GM23338 (cell line): ENCODE measurements at regions not wholly inside any gene's neighbourhood (a gene's known extent, or its start where the extent isn't known, plus 50 kb on each side); places are given as distances from the start of the nearest gene placed in this dataset.

ENCODE experiments used
- ATAC-seq: fragments of 200-7000 bp; cut with Tn5 transposase; 3 replicates; pipeline ENCODE4 v1.9.1; 2020
- DNase-seq: peaks from one replicate; pipeline ENCODE4 v3.0.0-alpha.2; 2015; ENCODE audit warnings: low spot score
- H2AFZ ChIP-seq: fragments of 200-600 bp; sonication (generic); 2 replicates; pipeline ENCODE4 v1.8.0; 2016; ENCODE audit warnings: antibody characterized with exemption, mild to moderate bottlenecking, moderate library complexity
- H3F3A ChIP-seq: fragments of 200-600 bp; sonication (generic); replicated peaks from 2 replicates; pipeline ENCODE4 v1.8.0; 2017; ENCODE audit warnings: antibody characterized with exemption, mixed run types, low read depth
- H3K27ac ChIP-seq: fragments of 200-600 bp; sonication (generic); 2 replicates; pipeline ENCODE4 v1.6.1; 2016; ENCODE audit warnings: low read depth
- H3K27me3 ChIP-seq: fragments of 200-600 bp; sonication (generic); 2 replicates; pipeline ENCODE4 v1.8.0; 2016; ENCODE audit warnings: mild to moderate bottlenecking, mixed run types, moderate library complexity; ENCODE audit not compliant: insufficient read depth
- H3K36me3 ChIP-seq: fragments of 200-600 bp; sonication (generic); 2 replicates; pipeline ENCODE4 v1.8.0; 2016; ENCODE audit warnings: mild to moderate bottlenecking; ENCODE audit not compliant: insufficient read depth
- H3K4me1 ChIP-seq: fragments of 200-600 bp; sonication (generic); 2 replicates; pipeline ENCODE4 v1.8.0; 2016; ENCODE audit warnings: mild to moderate bottlenecking, moderate library complexity; ENCODE audit not compliant: insufficient read depth
- H3K4me2 ChIP-seq: fragments of 200-600 bp; sonication (generic); 2 replicates; pipeline ENCODE4 v1.7.1; 2017; ENCODE audit warnings: mixed run types
- H3K4me3 ChIP-seq: fragments of 200-600 bp; sonication (generic); 2 replicates; pipeline ENCODE4 v1.6.1; 2016; ENCODE audit warnings: mixed run types
- H3K79me2 ChIP-seq: fragments of 200-600 bp; sonication (generic); replicated peaks from 2 replicates; pipeline ENCODE4 v1.8.0; 2017; ENCODE audit warnings: mild to moderate bottlenecking; ENCODE audit not compliant: insufficient read depth
- H3K9me2 ChIP-seq: fragments of 200-600 bp; sonication (generic); 2 replicates; pipeline ENCODE4 v1.8.0; 2017; ENCODE audit not compliant: insufficient read depth
- H4K20me1 ChIP-seq: fragments of 200-600 bp; sonication (generic); replicated peaks from 2 replicates; pipeline ENCODE4 v1.8.0; 2017; ENCODE audit warnings: mild to moderate bottlenecking; ENCODE audit not compliant: insufficient read depth
- H3K27ac Mint-ChIP-seq: 2 replicates; pipeline ENCODE4 v1.8.0; 2020; ENCODE audit warnings: inconsistent platforms, mild to moderate bottlenecking, moderate library complexity, mixed read lengths
- H3K27me3 Mint-ChIP-seq: 3 replicates; pipeline ENCODE4 v1.8.0; 2022; ENCODE audit warnings: low read depth, mild to moderate bottlenecking, moderate library complexity, mixed read lengths, inconsistent platforms; ENCODE audit not compliant: insufficient read depth, poor library complexity
- H3K36me3 Mint-ChIP-seq: 3 replicates; pipeline ENCODE4 v1.8.0; 2021; ENCODE audit warnings: low read depth, mild to moderate bottlenecking, inconsistent platforms, moderate library complexity, mixed read lengths
- H3K4me1 Mint-ChIP-seq: 3 replicates; pipeline ENCODE4 v1.8.0; 2020; ENCODE audit warnings: mild to moderate bottlenecking, inconsistent platforms, mixed read lengths
- H3K4me3 Mint-ChIP-seq: 3 replicates; pipeline ENCODE4 v1.8.0; 2021; ENCODE audit warnings: moderate library complexity, mild to moderate bottlenecking, inconsistent platforms, mixed read lengths
- H3K9me3 Mint-ChIP-seq: 3 replicates; pipeline ENCODE4 v1.8.0; 2020; ENCODE audit warnings: moderate library complexity, mild to moderate bottlenecking, inconsistent platforms, mixed read lengths
- CREB1 ChIP-seq: fragments of 250-450 bp; sonication (Bioruptor Pico); IDR thresholded peaks from 2 replicates; pipeline ENCODE4 v1.5.0; 2020; ENCODE audit warnings: low read depth, mild to moderate bottlenecking, moderate library complexity
- ETS1 ChIP-seq: IDR thresholded peaks from 2 replicates; pipeline ENCODE4 v1.6.1; 2016; ENCODE audit warnings: antibody characterized with exemption
- EZH2 ChIP-seq: fragments of 200-600 bp; sonication (generic); IDR thresholded peaks from one replicate; pipeline ENCODE4 v1.8.0; 2017; ENCODE audit warnings: antibody characterized with exemption, mild to moderate bottlenecking, low read depth; ENCODE audit not compliant: unreplicated experiment
- EZH2phosphoT487 ChIP-seq: fragments of 200-600 bp; sonication (generic); IDR thresholded peaks from one replicate; pipeline ENCODE4 v1.8.1; 2018; ENCODE audit warnings: antibody characterized with exemption; ENCODE audit not compliant: unreplicated experiment
- JUNB ChIP-seq: IDR thresholded peaks from one replicate; pipeline ENCODE4 v1.6.1; 2016; ENCODE audit warnings: antibody characterized with exemption; ENCODE audit not compliant: unreplicated experiment
- NANOG ChIP-seq: IDR thresholded peaks from 2 replicates; pipeline ENCODE4 v1.6.1; 2016; ENCODE audit warnings: antibody characterized with exemption, borderline replicate concordance
- STAT1 ChIP-seq: IDR thresholded peaks from one replicate; pipeline ENCODE4 v1.6.1; 2016; ENCODE audit warnings: antibody characterized with exemption; ENCODE audit not compliant: unreplicated experiment
- ZNF114 ChIP-seq: fragments of 250-450 bp; sonication (Bioruptor Pico); IDR thresholded peaks from 2 replicates; pipeline ENCODE4 v1.5.0; 2020; ENCODE audit warnings: mild to moderate bottlenecking, moderate library complexity
- ZNF331 ChIP-seq: fragments of 250-450 bp; sonication (Bioruptor Pico); IDR thresholded peaks from 2 replicates; pipeline ENCODE4 v1.5.0; 2020; ENCODE audit warnings: low read depth, mild to moderate bottlenecking, moderate library complexity
- TF ChIP-seq, protein P1 (sequence below), 2 experiments: fragments of 200-600 bp in 1 of 2; sonication (generic) in 1 of 2; conservative IDR thresholded peaks; 2 replicates each; pipeline versions ENCODE4 v1.5.1 to v1.6.1; 2016 to 2017; ENCODE audit warnings: antibody characterized with exemption in 2 of 2, low read depth in 2 of 2, mild to moderate bottlenecking in 2 of 2, moderate library complexity in 1 of 2
- TF ChIP-seq, protein P2 (sequence below): fragments of 250-450 bp; sonication (Bioruptor Pico); IDR thresholded peaks from 2 replicates; pipeline ENCODE4 v1.5.0; 2020; ENCODE audit warnings: mild to moderate bottlenecking, moderate library complexity

DNA sequence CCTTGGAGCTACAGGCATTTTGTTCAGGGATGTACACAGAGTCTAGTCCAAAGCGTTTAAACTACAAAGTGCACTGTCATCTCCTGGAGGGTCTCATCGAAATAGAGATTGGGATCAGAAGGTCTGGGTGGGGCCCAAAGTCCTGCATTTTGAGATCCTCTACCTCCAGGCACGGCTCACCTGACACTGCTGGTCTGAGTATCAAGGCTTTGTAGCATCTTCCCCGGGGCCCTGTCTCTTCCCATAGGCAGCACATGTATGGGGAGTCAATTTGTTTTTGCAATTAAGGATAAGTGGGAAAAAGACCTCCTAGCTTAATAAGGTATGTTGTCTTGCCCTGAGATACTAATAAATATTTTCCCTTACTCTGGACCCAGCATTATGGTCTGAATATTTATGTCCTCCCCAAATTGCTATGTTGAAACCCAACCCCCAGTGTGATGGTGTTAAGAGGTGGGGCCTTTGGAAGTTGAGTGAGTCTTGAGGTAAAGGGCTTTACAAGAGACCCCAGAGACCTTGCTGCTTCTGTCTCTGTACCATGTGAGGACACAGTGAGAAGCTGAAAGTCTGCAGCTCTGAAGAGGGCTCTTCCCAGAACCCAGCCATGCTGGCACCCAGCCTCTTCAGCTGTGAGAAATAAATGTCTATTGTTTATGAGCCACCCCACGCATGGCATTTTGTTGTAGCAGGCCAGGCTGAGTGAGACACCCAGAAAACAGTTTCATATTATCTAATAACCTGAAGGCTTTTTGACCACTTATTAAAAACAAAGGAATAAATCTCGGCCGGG lies 258.7 kb upstream of the HS6ST1 start (continued):
- no peak for TF ChIP-seq ZNF114 (CRISPR knock-in tag)
- no peak for TF ChIP-seq JUNB
- no peak for TF ChIP-seq EZH2phosphoT487
- no peak for TF ChIP-seq EZH2
- TF ChIP-seq, protein P1, sequence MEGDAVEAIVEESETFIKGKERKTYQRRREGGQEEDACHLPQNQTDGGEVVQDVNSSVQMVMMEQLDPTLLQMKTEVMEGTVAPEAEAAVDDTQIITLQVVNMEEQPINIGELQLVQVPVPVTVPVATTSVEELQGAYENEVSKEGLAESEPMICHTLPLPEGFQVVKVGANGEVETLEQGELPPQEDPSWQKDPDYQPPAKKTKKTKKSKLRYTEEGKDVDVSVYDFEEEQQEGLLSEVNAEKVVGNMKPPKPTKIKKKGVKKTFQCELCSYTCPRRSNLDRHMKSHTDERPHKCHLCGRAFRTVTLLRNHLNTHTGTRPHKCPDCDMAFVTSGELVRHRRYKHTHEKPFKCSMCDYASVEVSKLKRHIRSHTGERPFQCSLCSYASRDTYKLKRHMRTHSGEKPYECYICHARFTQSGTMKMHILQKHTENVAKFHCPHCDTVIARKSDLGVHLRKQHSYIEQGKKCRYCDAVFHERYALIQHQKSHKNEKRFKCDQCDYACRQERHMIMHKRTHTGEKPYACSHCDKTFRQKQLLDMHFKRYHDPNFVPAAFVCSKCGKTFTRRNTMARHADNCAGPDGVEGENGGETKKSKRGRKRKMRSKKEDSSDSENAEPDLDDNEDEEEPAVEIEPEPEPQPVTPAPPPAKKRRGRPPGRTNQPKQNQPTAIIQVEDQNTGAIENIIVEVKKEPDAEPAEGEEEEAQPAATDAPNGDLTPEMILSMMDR (conservative IDR thresholded peaks at IDR 0.05; ENCODE audit: low read depth in 2 of 2) = no peak
- no peak for TF ChIP-seq ETS1
- TF ChIP-seq NANOG = no peak
- TF ChIP-seq ZNF331 (CRISPR knock-in tag) = no peak
- no peak for TF ChIP-seq STAT1

DNA sequence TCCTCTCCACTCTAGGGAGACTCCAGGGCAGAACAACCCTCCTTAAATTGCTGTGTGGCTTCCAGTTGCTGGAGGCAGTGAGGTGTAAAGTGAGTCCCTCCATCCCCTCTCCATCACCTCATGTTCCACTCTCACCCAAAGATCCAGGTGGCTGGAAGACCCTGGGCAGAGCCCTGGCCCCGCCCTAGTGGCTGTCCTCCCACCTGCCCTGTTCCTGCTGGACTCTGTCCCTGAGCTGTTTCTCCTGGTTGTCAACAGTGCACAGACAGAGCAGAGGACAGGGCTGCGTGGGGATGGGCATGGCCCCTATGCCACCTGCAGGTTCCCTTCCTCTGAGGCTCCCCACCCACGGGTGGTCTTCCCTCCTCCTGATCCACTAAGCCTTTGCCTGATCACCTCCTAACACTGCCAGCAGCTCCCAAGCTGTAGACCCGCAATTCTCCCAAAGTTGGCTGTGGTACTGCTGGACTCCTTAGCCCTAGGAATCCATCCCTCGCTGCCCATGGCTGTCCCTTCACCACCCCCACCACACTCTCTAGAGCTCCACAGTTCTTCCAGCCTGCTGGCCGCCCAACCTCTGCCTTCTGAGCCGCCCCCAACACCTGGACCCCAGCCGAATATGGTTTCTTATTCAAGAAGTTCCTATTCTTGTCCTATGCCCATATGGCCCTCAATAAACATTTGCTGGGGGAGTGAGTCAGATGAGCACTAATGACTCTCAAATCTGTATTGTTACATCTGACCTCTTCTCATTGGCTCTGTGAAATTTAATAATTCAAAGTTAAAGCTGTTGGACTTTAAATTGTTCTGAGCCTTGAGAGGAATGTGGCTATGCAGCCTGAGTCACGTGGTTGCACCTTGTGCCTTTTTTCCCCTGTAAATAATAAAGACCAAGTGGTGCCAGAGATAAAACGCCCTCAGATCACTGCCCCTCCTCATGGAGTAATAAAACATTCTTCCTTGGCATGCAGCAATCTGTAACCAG lies 260.0 kb upstream of the HS6ST1 start:
- Histone ChIP-seq H3K4me1 (no peaks in the 10 kb centered on the region), H3K27ac (no peak overlapping the region), H3F3A (no peaks in the 10 kb centered on the region), H3K27me3 (no peaks in the 10 kb centered on the region), H3K36me3 (no peaks in the 10 kb centered on the region), H3K4me2 (no peak overlapping the region), H2AFZ (no peak overlapping the region; the same call in 1 of the 2 replicates), H3K4me3 (no peak overlapping the region), H4K20me1 (no peaks in the 10 kb centered on the region), H3K9me2 (no peaks in the 10 kb centered on the region), H3K79me2 (no peaks in the 10 kb centered on the region)
- no peaks in the 10 kb centered on the region for H3K36me3 Mint-ChIP-seq
- H3K9me3 Mint-ChIP-seq = no peaks in the 10 kb centered on the region; the same call in 2 of the 3 replicates
- no peak for ATAC-seq
- H3K27ac Mint-ChIP-seq = no peak overlapping the region
- H3K4me3 Mint-ChIP-seq = no peak overlapping the region
- H3K4me1 Mint-ChIP-seq = peaks cover 2% of the 10 kb centered on the region; the same call in 1 of the 3 replicates
- peaks cover 5% of the 10 kb centered on the region for H3K27me3 Mint-ChIP-seq
- DNase-seq = no peak
- TF ChIP-seq ZNF114 (CRISPR knock-in tag) = no peak
- TF ChIP-seq, protein P1 (conservative IDR thresholded peaks at IDR 0.05; ENCODE audit: low read depth in 2 of 2) = no peak
- TF ChIP-seq JUNB = no peak
- no peak for TF ChIP-seq CREB1 (CRISPR knock-in tag)
- no peak for TF ChIP-seq ZNF331 (CRISPR knock-in tag)
- TF ChIP-seq, protein P2, sequence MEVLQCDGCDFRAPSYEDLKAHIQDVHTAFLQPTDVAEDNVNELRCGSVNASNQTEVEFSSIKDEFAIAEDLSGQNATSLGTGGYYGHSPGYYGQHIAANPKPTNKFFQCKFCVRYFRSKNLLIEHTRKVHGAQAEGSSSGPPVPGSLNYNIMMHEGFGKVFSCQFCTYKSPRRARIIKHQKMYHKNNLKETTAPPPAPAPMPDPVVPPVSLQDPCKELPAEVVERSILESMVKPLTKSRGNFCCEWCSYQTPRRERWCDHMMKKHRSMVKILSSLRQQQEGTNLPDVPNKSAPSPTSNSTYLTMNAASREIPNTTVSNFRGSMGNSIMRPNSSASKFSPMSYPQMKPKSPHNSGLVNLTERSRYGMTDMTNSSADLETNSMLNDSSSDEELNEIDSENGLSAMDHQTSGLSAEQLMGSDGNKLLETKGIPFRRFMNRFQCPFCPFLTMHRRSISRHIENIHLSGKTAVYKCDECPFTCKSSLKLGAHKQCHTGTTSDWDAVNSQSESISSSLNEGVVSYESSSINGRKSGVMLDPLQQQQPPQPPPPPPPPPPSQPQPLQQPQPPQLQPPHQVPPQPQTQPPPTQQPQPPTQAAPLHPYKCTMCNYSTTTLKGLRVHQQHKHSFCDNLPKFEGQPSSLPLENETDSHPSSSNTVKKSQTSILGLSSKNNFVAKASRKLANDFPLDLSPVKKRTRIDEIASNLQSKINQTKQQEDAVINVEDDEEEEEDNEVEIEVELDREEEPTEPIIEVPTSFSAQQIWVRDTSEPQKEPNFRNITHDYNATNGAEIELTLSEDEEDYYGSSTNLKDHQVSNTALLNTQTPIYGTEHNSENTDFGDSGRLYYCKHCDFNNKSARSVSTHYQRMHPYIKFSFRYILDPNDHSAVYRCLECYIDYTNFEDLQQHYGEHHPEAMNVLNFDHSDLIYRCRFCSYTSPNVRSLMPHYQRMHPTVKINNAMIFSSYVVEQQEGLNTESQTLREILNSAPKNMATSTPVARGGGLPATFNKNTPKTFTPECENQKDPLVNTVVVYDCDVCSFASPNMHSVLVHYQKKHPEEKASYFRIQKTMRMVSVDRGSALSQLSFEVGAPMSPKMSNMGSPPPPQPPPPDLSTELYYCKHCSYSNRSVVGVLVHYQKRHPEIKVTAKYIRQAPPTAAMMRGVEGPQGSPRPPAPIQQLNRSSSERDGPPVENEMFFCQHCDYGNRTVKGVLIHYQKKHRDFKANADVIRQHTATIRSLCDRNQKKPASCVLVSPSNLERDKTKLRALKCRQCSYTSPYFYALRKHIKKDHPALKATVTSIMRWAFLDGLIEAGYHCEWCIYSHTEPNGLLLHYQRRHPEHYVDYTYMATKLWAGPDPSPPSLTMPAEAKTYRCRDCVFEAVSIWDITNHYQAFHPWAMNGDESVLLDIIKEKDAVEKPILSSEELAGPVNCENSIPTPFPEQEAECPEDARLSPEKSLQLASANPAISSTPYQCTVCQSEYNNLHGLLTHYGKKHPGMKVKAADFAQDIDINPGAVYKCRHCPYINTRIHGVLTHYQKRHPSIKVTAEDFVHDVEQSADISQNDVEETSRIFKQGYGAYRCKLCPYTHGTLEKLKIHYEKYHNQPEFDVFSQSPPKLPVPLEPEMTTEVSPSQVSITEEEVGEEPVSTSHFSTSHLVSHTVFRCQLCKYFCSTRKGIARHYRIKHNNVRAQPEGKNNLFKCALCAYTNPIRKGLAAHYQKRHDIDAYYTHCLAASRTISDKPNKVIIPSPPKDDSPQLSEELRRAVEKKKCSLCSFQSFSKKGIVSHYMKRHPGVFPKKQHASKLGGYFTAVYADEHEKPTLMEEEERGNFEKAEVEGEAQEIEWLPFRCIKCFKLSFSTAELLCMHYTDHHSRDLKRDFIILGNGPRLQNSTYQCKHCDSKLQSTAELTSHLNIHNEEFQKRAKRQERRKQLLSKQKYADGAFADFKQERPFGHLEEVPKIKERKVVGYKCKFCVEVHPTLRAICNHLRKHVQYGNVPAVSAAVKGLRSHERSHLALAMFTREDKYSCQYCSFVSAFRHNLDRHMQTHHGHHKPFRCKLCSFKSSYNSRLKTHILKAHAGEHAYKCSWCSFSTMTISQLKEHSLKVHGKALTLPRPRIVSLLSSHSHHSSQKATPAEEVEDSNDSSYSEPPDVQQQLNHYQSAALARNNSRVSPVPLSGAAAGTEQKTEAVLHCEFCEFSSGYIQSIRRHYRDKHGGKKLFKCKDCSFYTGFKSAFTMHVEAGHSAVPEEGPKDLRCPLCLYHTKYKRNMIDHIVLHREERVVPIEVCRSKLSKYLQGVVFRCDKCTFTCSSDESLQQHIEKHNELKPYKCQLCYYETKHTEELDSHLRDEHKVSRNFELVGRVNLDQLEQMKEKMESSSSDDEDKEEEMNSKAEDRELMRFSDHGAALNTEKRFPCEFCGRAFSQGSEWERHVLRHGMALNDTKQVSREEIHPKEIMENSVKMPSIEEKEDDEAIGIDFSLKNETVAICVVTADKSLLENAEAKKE (CRISPR knock-in tag) = no peak
